ENCODE measurements at regions not wholly inside any gene's neighbourhood (a gene's known extent, or its start where the extent isn't known, plus 50 kb on each side); places are given as distances from the start of the nearest gene placed in this dataset.
"Not testable (repeated sequence)": the region's sequence is repeated elsewhere in the genome, so short reads cannot be mapped to it uniquely, and the experiment has no call there.

DNA sequence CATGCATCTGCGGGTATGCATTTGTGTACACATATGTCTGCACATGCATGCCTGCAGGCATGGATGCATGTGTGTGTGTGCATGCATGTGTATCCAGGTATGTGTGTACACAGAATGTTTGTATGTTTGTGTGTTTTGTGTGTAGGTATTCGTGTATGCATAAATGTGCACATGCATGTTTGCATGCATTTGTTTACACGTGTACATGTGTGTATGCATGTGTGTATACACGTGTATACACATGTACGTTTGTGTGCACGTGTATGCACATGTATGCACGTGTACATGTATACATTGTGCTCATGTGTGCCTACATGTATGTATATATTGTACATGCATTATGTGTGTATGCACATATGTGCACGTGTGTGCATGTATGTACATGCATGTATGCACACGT lies 171.4 kb upstream of the ZNF322 start:
- H3K9ac ChIP-seq (ENCODE audit: insufficient read depth in 1 of 2, low read length in 2 of 2); H3K4me1 ChIP-seq (ENCODE audit: control insufficient read depth in 5 of 5, insufficient read depth in 5 of 5, low read length in 5 of 5); H3K36me3 ChIP-seq (ENCODE audit: control insufficient read depth in 4 of 4, insufficient read depth in 4 of 4, low read length in 4 of 4); DNase-seq; H3K27me3 ChIP-seq (ENCODE audit: control insufficient read depth in 3 of 3, insufficient read depth in 3 of 3, low read length in 2 of 3); H3K27ac ChIP-seq (ENCODE audit: low read depth in 1 of 2, low read length in 1 of 2); H3K9me3 ChIP-seq (ENCODE audit: control insufficient read depth in 4 of 4, insufficient read depth in 3 of 4, low read length in 3 of 4); H3K4me3 ChIP-seq; ATAC-seq (ENCODE audit: insufficient read depth, low FRiP score): not testable (repeated sequence)
- 80 to 82% methylated on average over 9 of the region's 9 CpGs for WGBS, 2 donors

DNA sequence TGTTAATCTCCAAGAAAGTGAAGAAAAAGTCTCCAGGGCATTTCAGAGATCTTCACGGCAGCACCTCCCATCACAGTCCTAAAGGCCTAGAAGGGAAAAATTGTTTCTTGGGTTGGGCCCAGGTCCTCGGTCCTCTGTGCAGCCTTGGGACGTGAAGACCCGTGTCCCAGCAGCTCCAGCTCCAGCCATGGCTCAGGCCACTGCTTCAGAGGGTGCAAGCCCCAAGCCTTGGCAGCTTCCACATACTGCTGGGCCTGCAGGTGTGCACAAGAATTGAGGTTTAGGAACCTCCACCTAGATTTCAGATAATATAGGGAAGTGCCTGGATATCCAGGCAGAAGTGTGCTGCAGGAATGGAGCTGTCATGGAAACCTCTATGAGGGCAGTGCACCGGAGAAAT lies 176.2 kb upstream of the ZNF322 start:
- H3K27ac ChIP-seq (ENCODE audit: low read depth in 1 of 2, low read length in 1 of 2); H3K36me3 ChIP-seq (ENCODE audit: control insufficient read depth in 4 of 4, insufficient read depth in 4 of 4, low read length in 4 of 4); H3K4me3 ChIP-seq; H3K9me3 ChIP-seq (ENCODE audit: control insufficient read depth in 4 of 4, insufficient read depth in 3 of 4, low read length in 3 of 4); H3K4me1 ChIP-seq (ENCODE audit: control insufficient read depth in 5 of 5, insufficient read depth in 5 of 5, low read length in 5 of 5); DNase-seq; ATAC-seq (ENCODE audit: insufficient read depth, low FRiP score); H3K9ac ChIP-seq (ENCODE audit: insufficient read depth in 1 of 2, low read length in 2 of 2); H3K27me3 ChIP-seq (ENCODE audit: control insufficient read depth in 3 of 3, insufficient read depth in 3 of 3, low read length in 2 of 3): not testable (repeated sequence)
- WGBS, 2 donors: 95 to 100% methylated on average over 4 to 5 of the region's 5 CpGs

DNA sequence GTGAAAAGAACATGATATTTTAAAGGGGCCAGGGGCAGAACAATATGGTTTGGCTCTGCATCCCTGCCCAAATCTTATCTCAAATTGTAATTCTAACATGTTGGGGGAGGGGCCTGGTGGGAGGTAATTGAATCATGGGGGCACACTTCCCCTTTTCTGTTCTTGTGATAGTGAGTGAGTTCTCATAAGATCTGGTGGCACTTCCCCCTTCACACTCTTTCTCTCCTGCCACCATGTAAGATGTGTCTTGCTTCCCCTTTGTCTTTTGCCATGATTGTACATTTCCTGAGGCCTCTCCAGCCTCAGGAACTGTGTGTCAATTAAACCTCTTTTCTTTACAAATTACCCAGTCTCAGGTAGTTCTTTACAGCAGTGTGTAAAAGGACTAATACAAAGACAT lies 177.1 kb upstream of the ZNF322 start:
- not testable (repeated sequence) for DNase-seq; H3K4me1 ChIP-seq (ENCODE audit: control insufficient read depth in 5 of 5, insufficient read depth in 5 of 5, low read length in 5 of 5); H3K9me3 ChIP-seq (ENCODE audit: control insufficient read depth in 4 of 4, insufficient read depth in 3 of 4, low read length in 3 of 4); H3K27ac ChIP-seq (ENCODE audit: low read depth in 1 of 2, low read length in 1 of 2); H3K36me3 ChIP-seq (ENCODE audit: control insufficient read depth in 4 of 4, insufficient read depth in 4 of 4, low read length in 4 of 4); H3K4me3 ChIP-seq; H3K27me3 ChIP-seq (ENCODE audit: control insufficient read depth in 3 of 3, insufficient read depth in 3 of 3, low read length in 2 of 3); ATAC-seq (ENCODE audit: insufficient read depth, low FRiP score); H3K9ac ChIP-seq (ENCODE audit: insufficient read depth in 1 of 2, low read length in 2 of 2)

DNA sequence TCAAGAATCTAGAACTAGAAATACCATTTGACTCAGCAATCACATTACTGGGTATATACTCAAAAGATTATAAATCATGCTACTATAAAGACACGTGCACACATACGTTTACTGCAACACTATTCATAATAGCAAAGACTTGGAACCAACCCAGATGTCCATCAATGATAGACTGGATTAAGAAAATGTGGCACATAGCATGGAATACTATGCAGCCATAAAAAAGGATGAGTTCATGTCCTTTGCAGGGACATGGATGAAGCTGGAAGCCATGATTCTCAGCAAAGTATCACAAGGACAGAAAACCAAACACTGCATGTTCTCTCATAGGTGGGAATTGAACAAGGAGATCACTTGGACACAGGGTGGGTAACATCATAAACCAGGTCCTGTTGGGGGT lies 185.3 kb upstream of the ZNF322 start:
- not testable (repeated sequence) for ATAC-seq (ENCODE audit: insufficient read depth, low FRiP score)

DNA sequence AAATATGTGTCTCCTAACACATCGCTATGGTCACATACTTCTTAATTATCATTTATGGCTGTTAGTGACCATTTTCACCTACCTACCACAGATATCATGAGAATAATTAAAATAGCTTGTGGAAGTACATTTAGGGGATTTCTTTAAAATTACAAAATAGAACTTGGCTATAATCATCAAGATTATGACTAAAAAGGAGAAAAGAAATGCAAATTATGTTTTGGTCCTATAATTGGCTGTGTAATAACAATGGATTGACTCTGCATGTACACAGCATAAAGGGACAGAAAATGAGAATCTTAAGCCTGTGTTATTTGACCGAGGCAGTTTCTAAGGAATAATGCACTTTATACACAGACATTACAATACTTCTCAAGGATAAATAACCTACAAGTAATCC lies 197.7 kb upstream of the ZNF322 start:
- not testable (repeated sequence) for H3K9me3 ChIP-seq (ENCODE audit: control insufficient read depth in 4 of 4, insufficient read depth in 3 of 4, low read length in 3 of 4); H3K36me3 ChIP-seq (ENCODE audit: control insufficient read depth in 4 of 4, insufficient read depth in 4 of 4, low read length in 4 of 4); H3K4me1 ChIP-seq (ENCODE audit: control insufficient read depth in 5 of 5, insufficient read depth in 5 of 5, low read length in 5 of 5); ATAC-seq (ENCODE audit: insufficient read depth, low FRiP score); H3K9ac ChIP-seq (ENCODE audit: insufficient read depth in 1 of 2, low read length in 2 of 2); H3K27me3 ChIP-seq (ENCODE audit: control insufficient read depth in 3 of 3, insufficient read depth in 3 of 3, low read length in 2 of 3); H3K4me3 ChIP-seq; H3K27ac ChIP-seq (ENCODE audit: low read depth in 1 of 2, low read length in 1 of 2); DNase-seq
- 27 to 68% methylated on average over 1 to 2 of the region's 2 CpGs for WGBS, 2 donors

More for the DNA sequence above, 185.3 kb upstream of the ZNF322 start:
- H3K36me3 ChIP-seq (ENCODE audit: control insufficient read depth in 4 of 4, insufficient read depth in 4 of 4, low read length in 4 of 4); H3K27me3 ChIP-seq (ENCODE audit: control insufficient read depth in 3 of 3, insufficient read depth in 3 of 3, low read length in 2 of 3); H3K4me3 ChIP-seq; H3K9ac ChIP-seq (ENCODE audit: insufficient read depth in 1 of 2, low read length in 2 of 2); DNase-seq; H3K9me3 ChIP-seq (ENCODE audit: control insufficient read depth in 4 of 4, insufficient read depth in 3 of 4, low read length in 3 of 4); H3K4me1 ChIP-seq (ENCODE audit: control insufficient read depth in 5 of 5, insufficient read depth in 5 of 5, low read length in 5 of 5); H3K27ac ChIP-seq (ENCODE audit: low read depth in 1 of 2, low read length in 1 of 2): not testable (repeated sequence)
- WGBS, 2 donors: 76 to 83% methylated on average over 2 of the region's 2 CpGs

DNA sequence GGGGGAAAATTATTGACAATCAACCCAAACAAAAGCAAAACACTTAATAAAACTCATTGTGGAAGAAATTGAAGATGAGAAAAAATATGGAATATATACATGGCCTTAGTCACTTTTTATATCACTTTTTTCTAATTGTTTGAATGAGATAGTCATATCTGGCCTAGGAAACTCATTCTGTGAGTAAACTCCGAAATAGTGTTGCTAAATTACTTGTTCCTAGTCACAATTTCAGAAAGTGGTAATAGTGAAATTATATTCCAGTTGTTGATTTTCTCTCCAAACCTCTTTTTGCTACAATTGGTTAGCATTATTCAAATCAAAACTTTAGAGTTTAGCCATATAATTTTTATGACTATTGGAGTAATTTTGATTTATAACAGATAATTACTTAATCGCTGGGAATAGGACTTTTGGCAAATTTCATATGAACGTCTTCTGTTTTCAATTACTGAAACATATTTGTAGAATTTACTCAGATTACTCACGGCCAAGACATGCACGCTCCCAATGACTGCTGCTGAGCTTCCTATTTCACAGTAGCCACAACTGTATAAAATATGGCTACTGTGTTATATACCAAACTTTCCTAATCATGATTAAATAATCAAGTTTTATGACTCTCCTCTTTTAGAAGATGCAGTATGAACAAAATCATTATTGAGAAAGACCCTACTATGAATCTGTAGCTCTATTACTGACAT lies 199.7 kb upstream of the ZNF322 start:
- H3K4me3 ChIP-seq; DNase-seq; H3K4me1 ChIP-seq (ENCODE audit: control insufficient read depth in 5 of 5, insufficient read depth in 5 of 5, low read length in 5 of 5); H3K27ac ChIP-seq (ENCODE audit: low read depth in 1 of 2, low read length in 1 of 2); H3K9me3 ChIP-seq (ENCODE audit: control insufficient read depth in 4 of 4, insufficient read depth in 3 of 4, low read length in 3 of 4); H3K27me3 ChIP-seq (ENCODE audit: control insufficient read depth in 3 of 3, insufficient read depth in 3 of 3, low read length in 2 of 3); H3K9ac ChIP-seq (ENCODE audit: insufficient read depth in 1 of 2, low read length in 2 of 2); H3K36me3 ChIP-seq (ENCODE audit: control insufficient read depth in 4 of 4, insufficient read depth in 4 of 4, low read length in 4 of 4); ATAC-seq (ENCODE audit: insufficient read depth, low FRiP score): not testable (repeated sequence)
- 82 to 95% methylated on average over 3 of the region's 5 CpGs for WGBS, 2 donors

DNA sequence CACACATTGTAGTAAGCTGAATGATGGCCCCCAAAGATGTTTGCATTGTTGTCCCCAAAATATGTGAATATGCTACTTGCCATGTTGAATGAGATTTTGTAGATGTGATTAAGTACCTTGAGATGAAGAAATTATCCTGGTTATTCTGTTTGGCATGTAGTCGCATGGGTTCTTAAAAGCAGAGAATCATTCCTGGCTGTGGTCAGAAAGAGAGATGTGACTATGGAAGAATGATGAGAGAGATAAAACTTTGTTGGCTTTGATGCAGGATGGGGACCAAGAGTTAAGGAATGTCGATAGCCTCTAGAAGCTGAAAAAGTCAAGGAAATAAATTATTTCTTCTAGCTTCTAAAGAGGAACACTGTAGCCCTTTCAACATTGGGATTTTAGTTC lies 200.2 kb upstream of the ZNF322 start:
- not testable (repeated sequence) for H3K4me3 ChIP-seq; H3K9ac ChIP-seq (ENCODE audit: insufficient read depth in 1 of 2, low read length in 2 of 2); ATAC-seq (ENCODE audit: insufficient read depth, low FRiP score); H3K9me3 ChIP-seq (ENCODE audit: control insufficient read depth in 4 of 4, insufficient read depth in 3 of 4, low read length in 3 of 4); H3K27me3 ChIP-seq (ENCODE audit: control insufficient read depth in 3 of 3, insufficient read depth in 3 of 3, low read length in 2 of 3); H3K36me3 ChIP-seq (ENCODE audit: control insufficient read depth in 4 of 4, insufficient read depth in 4 of 4, low read length in 4 of 4); H3K4me1 ChIP-seq (ENCODE audit: control insufficient read depth in 5 of 5, insufficient read depth in 5 of 5, low read length in 5 of 5); DNase-seq; H3K27ac ChIP-seq (ENCODE audit: low read depth in 1 of 2, low read length in 1 of 2)
- 90 to 96% methylated on average over 2 of the region's 2 CpGs for WGBS, 2 donors

DNA sequence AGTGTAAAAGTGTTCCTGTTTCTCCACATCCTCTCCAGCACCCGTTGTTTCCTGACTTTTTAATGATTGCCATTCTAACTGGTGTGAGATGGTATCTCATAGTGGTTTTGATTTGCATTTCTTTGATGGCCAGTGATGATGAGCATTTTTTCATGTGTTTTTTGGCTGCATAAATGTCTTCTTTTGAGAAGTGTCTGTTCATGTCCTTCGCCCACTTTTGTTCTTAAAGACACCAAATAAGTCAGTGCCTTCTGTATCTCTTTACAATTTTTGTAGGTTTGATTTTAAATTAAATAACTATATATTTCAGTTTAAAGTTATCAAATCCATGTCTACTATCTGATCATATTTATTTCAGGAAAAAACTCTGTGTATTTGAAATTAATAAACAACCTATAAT lies 202.4 kb upstream of the ZNF322 start:
- not testable (repeated sequence) for DNase-seq; ATAC-seq (ENCODE audit: insufficient read depth, low FRiP score)
- WGBS, 2 donors: 99 to 100% methylated on average over 2 of the region's 2 CpGs

More for the DNA sequence above, 202.4 kb upstream of the ZNF322 start:
- H3K9ac ChIP-seq (ENCODE audit: insufficient read depth in 1 of 2, low read length in 2 of 2); H3K27ac ChIP-seq (ENCODE audit: low read depth in 1 of 2, low read length in 1 of 2); H3K4me3 ChIP-seq; H3K27me3 ChIP-seq (ENCODE audit: control insufficient read depth in 3 of 3, insufficient read depth in 3 of 3, low read length in 2 of 3); H3K9me3 ChIP-seq (ENCODE audit: control insufficient read depth in 4 of 4, insufficient read depth in 3 of 4, low read length in 3 of 4); H3K4me1 ChIP-seq (ENCODE audit: control insufficient read depth in 5 of 5, insufficient read depth in 5 of 5, low read length in 5 of 5); H3K36me3 ChIP-seq (ENCODE audit: control insufficient read depth in 4 of 4, insufficient read depth in 4 of 4, low read length in 4 of 4): not testable (repeated sequence)

Data from lung (tissue), 9 donors.